ENCODE measurements at regions not wholly inside any gene's neighbourhood (a gene's known extent, or its start where the extent isn't known, plus 50 kb on each side); places are given as distances from the start of the nearest gene placed in this dataset.

DNA sequence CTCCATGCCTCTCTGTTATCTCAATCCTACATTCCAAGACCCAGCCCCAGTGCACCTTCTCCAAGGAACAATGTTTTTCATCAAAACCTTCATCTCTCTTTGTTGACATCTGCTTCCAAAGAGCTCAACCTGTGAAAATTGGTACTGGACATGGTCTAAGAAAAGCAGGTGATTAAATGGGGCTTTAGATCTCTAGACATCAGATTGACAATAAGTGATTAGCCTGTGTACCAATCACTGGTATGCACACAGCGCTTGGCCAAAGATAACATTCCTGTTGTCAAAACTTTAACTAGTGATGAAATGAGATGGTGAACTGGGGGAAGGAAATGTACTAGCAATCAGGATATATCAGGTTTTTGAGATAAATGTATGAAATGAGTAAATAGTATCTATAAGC, 183.3 kb downstream of the TDRD15 start:
- TF ChIP-seq, protein P1, sequence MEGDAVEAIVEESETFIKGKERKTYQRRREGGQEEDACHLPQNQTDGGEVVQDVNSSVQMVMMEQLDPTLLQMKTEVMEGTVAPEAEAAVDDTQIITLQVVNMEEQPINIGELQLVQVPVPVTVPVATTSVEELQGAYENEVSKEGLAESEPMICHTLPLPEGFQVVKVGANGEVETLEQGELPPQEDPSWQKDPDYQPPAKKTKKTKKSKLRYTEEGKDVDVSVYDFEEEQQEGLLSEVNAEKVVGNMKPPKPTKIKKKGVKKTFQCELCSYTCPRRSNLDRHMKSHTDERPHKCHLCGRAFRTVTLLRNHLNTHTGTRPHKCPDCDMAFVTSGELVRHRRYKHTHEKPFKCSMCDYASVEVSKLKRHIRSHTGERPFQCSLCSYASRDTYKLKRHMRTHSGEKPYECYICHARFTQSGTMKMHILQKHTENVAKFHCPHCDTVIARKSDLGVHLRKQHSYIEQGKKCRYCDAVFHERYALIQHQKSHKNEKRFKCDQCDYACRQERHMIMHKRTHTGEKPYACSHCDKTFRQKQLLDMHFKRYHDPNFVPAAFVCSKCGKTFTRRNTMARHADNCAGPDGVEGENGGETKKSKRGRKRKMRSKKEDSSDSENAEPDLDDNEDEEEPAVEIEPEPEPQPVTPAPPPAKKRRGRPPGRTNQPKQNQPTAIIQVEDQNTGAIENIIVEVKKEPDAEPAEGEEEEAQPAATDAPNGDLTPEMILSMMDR (IDR thresholded peaks at IDR 0.05; ENCODE audit: borderline replicate concordance, extremely low read depth, low read length, poor library complexity, severe bottlenecking) = no peak
- no peak for TF ChIP-seq EZH2 (IDR thresholded peaks at IDR 0.05; ENCODE audit: borderline replicate concordance, low read depth, low read length, severe bottlenecking)

Data from DND-41 (cell line).